Activated CD4-positive, alpha-beta T cell treated with anti-CD3 and anti-CD28 coated beads, Interleukin-2, amount 10 ng/mL, durations not matched to agents 7 days and 5 days (primary cell): ENCODE measurements at regions not wholly inside any gene's neighbourhood (a gene's known extent, or its start where the extent isn't known, plus 50 kb on each side); places are given as distances from the start of the nearest gene placed in this dataset.
"Not testable (repeated sequence)": the region's sequence is repeated elsewhere in the genome, so short reads cannot be mapped to it uniquely, and the experiment has no call there.

Source experiments
- CTCF ChIA-PET: fragments of 350-600 bp; sonication (Branson Sonifier 250); formaldehyde crosslinking; loops from one replicate; lab custom pipeline; 2021; ENCODE audit warnings: antibody characterized with exemption; lab: Charles Lee
- POLR2A ChIA-PET: fragments of 350-600 bp; sonication (Branson Sonifier 250); formaldehyde crosslinking; loops from one replicate; lab custom pipeline; 2021; ENCODE audit warnings: antibody characterized with exemption; lab: Charles Lee
- DNase-seq: peaks from one replicate; pipeline ENCODE4 v3.0.0-alpha.2; 2020
- H3K27ac Mint-ChIP-seq: one replicate; pipeline ENCODE4 v1.8.0; 2021; ENCODE audit warnings: mild to moderate bottlenecking, moderate library complexity, mixed read lengths
- H3K27me3 Mint-ChIP-seq: one replicate; pipeline ENCODE4 v1.8.0; 2021; ENCODE audit warnings: mixed read lengths
- H3K36me3 Mint-ChIP-seq: one replicate; pipeline ENCODE4 v1.8.0; 2021; ENCODE audit warnings: low read depth, mixed read lengths
- H3K4me1 Mint-ChIP-seq: one replicate; pipeline ENCODE4 v1.8.0; 2021; ENCODE audit warnings: mixed read lengths
- H3K4me3 Mint-ChIP-seq: one replicate; pipeline ENCODE4 v1.8.0; 2021; ENCODE audit warnings: mild to moderate bottlenecking, moderate library complexity, mixed read lengths
- H3K9me3 Mint-ChIP-seq: one replicate; pipeline ENCODE4 v1.8.0; 2021; ENCODE audit warnings: mixed read lengths

- H3K27me3 Mint-ChIP-seq: no peaks in the 10 kb centered on the region
- DNase-seq: no peak
- no peak overlapping the region for H3K27ac Mint-ChIP-seq
- peaks cover 2% of the 10 kb centered on the region for H3K9me3 Mint-ChIP-seq
- CTCF ChIA-PET: interaction anchor here (1.6 kb wide), 1 partner anchor 29 kb away, joined by 3 read pairs; no protein-coding TSS in a partner anchor
- no peak overlapping the region for H3K4me3 Mint-ChIP-seq
- no peaks in the 10 kb centered on the region for H3K36me3 Mint-ChIP-seq
- peaks cover 14% of the 10 kb centered on the region for H3K4me1 Mint-ChIP-seq
- POLR2A ChIA-PET: no interaction called here
Observed at GRCh38 chr20:48364688-48365421, 462.9 kb downstream of the PREX1 start.

DNA sequence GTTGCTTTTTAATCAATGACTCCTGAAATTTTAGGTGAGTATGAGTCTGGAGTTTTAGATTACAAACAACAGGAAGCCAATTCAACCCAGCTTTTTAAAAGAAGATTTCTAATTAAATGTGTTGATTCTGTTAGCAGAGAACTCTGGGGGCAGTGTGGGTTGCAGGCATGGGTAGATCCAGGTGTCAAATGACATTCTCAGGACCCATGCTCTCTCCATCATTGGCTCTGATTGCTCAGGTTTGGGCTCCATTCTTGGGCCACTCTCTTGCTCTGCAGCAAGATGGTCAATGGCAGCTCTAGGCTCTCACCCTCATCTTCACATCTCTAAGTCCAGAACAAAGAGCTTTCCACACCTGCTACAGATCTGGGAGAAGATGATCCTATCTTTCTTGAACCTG, 463.7 kb downstream of the PREX1 start:
- POLR2A ChIA-PET: interaction anchor here (0.6 kb wide), 1 partner anchor 12 kb away, joined by 3 read pairs; no protein-coding TSS in a partner anchor
- Mint-ChIP-seq H3K9me3 (peaks cover 2% of the 10 kb centered on the region), H3K27me3 (no peaks in the 10 kb centered on the region), H3K4me3 (no peak overlapping the region), H3K27ac (no peak overlapping the region), H3K36me3 (no peaks in the 10 kb centered on the region), H3K4me1 (peaks cover 14% of the 10 kb centered on the region)
- DNase-seq: no peak
- CTCF ChIA-PET: interaction anchor here (1.6 kb wide), 1 partner anchor 30 kb away, joined by 3 read pairs; no protein-coding TSS in a partner anchor

DNA sequence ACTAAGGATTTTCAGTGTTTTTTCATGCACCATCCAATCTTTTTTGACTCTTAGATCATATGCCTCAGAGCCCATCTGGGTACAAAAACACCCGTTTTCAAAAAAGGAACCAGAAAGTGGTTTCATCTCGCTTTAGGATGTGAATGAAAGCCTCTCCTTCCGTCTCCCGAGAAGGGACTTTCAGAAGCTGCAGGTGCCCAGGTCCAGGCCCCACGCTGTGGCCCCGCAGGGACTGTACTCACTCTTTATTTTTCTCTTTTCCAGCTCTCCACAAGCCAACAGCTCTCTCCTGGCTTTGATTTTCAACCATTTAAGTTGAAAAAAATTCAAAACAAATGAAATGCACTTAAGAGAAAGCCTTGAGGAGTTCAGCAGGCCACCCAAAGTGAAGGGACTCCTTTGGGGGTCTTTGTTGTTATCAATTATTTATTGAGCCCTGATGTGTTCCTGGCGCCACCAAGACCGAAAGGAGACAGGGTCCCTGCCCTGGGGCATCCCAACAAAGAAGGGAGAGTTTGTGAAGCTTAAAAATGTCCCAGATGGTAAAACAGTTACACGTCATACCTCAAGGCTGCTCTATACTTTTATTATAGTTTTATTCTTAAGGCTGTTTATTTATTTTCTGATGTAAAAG, 467.3 kb downstream of the PREX1 start:
- CTCF ChIA-PET: no interaction called here
- Mint-ChIP-seq H3K4me3 (no peak overlapping the region), H3K9me3 (peaks cover 2% of the 10 kb centered on the region), H3K4me1 (peaks cover 3% of the 10 kb centered on the region), H3K27me3 (no peaks in the 10 kb centered on the region), H3K36me3 (no peaks in the 10 kb centered on the region), H3K27ac (no peak overlapping the region)
- DNase-seq: no peak
- POLR2A ChIA-PET: no interaction called here

DNA sequence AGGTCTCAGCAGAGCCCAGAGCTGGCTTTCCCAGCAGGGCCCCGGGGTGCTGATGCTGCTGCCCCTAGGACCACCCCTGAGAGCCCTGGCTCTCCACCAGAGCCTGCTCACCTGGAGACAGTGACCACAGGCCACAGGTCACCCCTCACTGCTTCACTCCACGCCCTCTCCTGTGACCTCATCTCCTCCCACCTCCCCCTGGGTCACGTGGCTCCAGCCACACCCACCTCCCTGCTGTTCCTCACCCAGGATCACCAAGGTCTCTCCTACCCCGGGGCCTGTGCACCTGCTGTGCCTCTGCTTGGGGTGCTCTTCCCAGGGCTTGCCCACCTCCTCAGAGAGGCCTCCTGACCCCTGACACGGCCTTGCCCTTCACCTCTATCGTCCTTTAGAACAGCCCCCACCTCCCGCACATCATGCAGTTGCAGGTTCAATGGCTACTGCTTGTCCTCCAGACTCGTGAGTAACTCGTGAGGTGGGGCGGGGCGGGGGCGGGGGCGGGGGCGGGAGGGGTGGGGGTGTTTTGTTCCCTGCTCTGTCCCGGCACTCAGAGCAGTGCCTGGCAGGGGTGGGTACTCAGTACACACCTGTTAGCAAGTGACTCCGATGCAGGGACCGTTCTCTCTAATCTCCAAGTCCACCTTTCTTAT, 468.0 kb downstream of the PREX1 start:
- H3K4me1 Mint-ChIP-seq: peaks cover 3% of the 10 kb centered on the region
- CTCF ChIA-PET: no interaction called here

GRCh38 chr20:48359055-48359390, 468.8 kb downstream of the PREX1 start:
- DNase-seq, H3K4me1 Mint-ChIP-seq, H3K27ac Mint-ChIP-seq, H3K9me3 Mint-ChIP-seq, H3K36me3 Mint-ChIP-seq, H3K4me3 Mint-ChIP-seq, CTCF ChIA-PET, H3K27me3 Mint-ChIP-seq, POLR2A ChIA-PET: not testable (repeated sequence)

More for the DNA sequence above, 468.0 kb downstream of the PREX1 start:
- H3K27me3 Mint-ChIP-seq: no peaks in the 10 kb centered on the region
- no peaks in the 10 kb centered on the region for H3K36me3 Mint-ChIP-seq
- POLR2A ChIA-PET: no interaction called here
- H3K27ac Mint-ChIP-seq: no peak overlapping the region
- H3K9me3 Mint-ChIP-seq: peaks cover under 1% of the 10 kb centered on the region
- H3K4me3 Mint-ChIP-seq: no peak overlapping the region
- no peak for DNase-seq

DNA sequence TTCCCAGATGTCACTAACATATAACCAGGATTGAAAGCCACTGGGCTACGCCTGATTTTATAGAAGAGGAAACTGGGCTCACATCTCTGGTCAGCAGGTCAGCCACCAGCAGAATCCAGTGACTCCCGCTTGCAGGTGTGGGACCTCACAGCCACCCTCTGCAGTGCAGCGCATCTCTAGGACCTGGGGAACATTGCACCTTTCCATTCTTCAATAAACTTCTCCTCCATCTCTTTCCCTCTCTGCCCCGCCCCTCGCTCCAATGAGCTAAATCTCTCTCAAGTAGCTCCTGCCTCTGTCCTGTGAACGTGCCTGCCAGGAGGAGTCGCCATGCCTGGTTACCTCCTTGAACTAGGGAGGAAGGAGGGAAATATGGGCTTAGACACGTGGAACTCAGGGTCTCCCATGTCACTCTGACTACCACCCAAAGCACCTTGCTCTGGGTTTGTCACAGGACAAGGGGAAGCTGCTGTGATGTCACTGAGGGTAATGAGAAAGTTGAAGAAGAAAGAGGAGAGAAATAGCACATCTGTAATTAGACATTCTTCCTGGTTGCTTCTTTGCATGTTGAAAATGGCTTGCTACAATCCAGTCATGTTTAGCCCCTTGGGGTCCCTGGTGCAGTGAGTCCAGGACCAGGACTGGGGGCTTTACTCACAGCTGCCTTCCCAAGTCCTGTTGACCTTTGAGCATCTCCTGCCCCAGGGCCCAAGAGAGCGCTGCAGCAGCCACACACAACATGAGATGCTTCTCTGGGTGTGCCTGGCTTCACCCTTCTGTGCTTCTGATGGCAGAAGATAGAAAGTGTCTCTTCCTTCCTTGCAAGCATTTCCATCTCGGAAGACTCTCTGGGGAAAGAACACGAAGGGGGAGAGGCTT, 469.4 kb downstream of the PREX1 start:
- Mint-ChIP-seq H3K4me3 (no peak overlapping the region), H3K36me3 (no peaks in the 10 kb centered on the region), H3K27me3 (no peaks in the 10 kb centered on the region), H3K4me1 (peaks cover 3% of the 10 kb centered on the region), H3K9me3 (no peaks in the 10 kb centered on the region), H3K27ac (no peak overlapping the region)
- ChIA-PET CTCF (no interaction called here), POLR2A (no interaction called here)
- DNase-seq: no peak

DNA sequence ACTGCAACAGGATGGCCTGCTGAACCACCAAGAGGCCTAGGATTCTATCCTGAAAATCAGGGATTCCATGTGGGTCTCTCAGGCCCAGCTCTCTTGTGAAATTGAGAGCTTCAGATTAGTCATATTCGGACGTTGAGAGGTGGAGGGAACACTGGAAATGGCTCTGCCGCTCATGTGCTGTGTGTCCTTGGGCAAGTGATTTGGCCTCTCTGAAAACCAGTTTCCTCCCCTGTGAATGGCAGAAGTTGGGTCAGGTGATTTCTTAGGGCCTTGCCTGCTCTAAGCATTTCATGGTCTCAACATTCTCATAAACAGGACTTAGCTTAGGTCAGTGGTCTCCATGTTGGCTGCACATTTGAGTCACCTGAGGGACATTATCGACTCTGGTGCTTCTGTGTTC, 470.1 kb downstream of the PREX1 start:
- H3K9me3 Mint-ChIP-seq: no peaks in the 10 kb centered on the region
- H3K4me3 Mint-ChIP-seq: no peak overlapping the region
- DNase-seq: no peak
- no peak overlapping the region for H3K27ac Mint-ChIP-seq
- ChIA-PET POLR2A (no interaction called here), CTCF (no interaction called here)
- H3K36me3 Mint-ChIP-seq: no peaks in the 10 kb centered on the region
- H3K4me1 Mint-ChIP-seq: peaks cover 3% of the 10 kb centered on the region
- no peaks in the 10 kb centered on the region for H3K27me3 Mint-ChIP-seq

- DNase-seq: no peak
- Mint-ChIP-seq H3K4me1 (no peaks in the 10 kb centered on the region), H3K9me3 (no peaks in the 10 kb centered on the region), H3K4me3 (no peak overlapping the region), H3K27me3 (no peaks in the 10 kb centered on the region), H3K27ac (no peak overlapping the region), H3K36me3 (no peaks in the 10 kb centered on the region)
- CTCF ChIA-PET: no interaction called here
- POLR2A ChIA-PET: no interaction called here
Observed at GRCh38 chr20:48354903-48355302, 472.9 kb downstream of the PREX1 start.

- Mint-ChIP-seq H3K36me3 (no peaks in the 10 kb centered on the region), H3K27me3 (no peaks in the 10 kb centered on the region), H3K9me3 (no peaks in the 10 kb centered on the region), H3K27ac (no peak overlapping the region), H3K4me1 (no peaks in the 10 kb centered on the region), H3K4me3 (no peak overlapping the region)
- CTCF ChIA-PET: no interaction called here
- DNase-seq: no peak
- POLR2A ChIA-PET: no interaction called here
Observed at GRCh38 chr20:48354320-48354876, 473.4 kb downstream of the PREX1 start.

DNA sequence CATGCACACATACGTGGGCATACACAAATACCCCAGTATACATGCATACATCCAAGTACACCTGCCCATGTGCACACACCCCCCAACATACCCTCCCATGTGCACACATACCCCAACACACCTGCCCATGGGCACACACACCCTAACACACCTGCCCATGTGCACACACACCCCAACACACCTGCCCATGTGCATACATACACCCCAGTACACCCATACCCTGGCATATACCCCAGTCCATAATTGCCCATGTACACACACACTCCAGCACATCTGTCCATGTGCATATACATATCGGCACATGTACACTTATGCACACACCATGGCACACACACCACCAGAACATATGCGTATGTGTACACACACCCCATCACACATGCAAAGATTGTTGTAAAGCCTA, 475.2 kb downstream of the PREX1 start:
- ChIA-PET POLR2A (no interaction called here), CTCF (no interaction called here)
- no peak overlapping the region for H3K4me3 Mint-ChIP-seq
- no peaks in the 10 kb centered on the region for H3K9me3 Mint-ChIP-seq
- no peaks in the 10 kb centered on the region for H3K36me3 Mint-ChIP-seq
- no peaks in the 10 kb centered on the region for H3K4me1 Mint-ChIP-seq
- H3K27me3 Mint-ChIP-seq: peaks cover 4% of the 10 kb centered on the region
- no peak overlapping the region for H3K27ac Mint-ChIP-seq
- no peak for DNase-seq

DNA sequence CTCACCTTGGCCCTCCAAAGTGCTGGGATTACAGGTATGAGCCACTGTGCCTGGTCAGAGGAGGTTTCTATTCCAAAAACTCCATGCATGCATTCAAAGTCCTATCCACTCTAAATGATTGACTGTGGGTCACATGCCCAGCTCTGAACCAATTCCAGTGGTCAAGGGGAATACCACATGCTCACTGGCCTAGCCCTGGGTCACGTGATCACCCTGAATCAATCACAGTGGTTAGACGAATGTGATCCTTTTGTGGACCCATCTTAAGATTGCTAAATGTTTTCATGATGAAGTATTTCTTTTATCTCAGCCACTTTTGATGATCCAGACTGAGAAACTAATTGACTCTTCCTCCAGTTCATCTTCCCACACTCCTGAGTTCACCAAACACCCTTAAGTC, 475.8 kb downstream of the PREX1 start:
- Mint-ChIP-seq H3K27ac (no peak overlapping the region), H3K9me3 (no peaks in the 10 kb centered on the region), H3K27me3 (peaks cover 7% of the 10 kb centered on the region), H3K36me3 (no peaks in the 10 kb centered on the region), H3K4me1 (no peaks in the 10 kb centered on the region), H3K4me3 (no peak overlapping the region)
- CTCF ChIA-PET: no interaction called here
- POLR2A ChIA-PET: no interaction called here
- no peak for DNase-seq

DNA sequence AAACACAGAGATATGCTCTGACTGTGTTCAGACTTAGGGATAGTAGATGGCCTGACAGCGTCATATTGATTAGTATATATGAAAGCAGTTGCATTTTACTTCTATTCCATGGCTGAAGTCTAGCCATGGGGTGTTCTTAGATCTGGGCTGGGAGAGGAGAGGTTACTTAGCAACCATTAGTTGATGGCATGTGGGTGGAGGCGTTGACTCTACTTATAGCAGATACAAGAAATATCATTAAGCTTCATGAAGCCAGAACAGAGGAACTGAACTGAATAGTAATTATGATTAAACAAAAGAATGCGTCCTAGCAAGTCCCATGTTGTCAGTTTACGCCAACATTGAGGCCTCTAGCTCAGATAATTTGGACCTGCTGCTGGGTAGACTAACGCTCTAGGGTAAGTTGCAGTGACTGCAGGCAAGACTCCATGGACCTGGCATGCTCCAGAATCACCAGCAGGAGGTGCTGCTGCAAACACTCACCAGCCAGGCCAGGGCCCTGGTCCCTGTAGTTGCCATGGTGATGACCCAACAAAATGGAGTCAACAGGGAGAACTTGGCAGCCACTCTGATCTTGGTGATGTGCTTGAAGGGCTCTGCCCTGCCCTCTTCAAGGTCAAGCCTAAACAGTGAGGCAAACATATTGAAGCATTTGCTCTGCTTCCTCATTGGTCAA, 477.3 kb downstream of the PREX1 start:
- ChIA-PET CTCF (no interaction called here), POLR2A (no interaction called here)
- DNase-seq: no peak
- H3K9me3 Mint-ChIP-seq: no peaks in the 10 kb centered on the region
- no peak overlapping the region for H3K27ac Mint-ChIP-seq
- no peaks in the 10 kb centered on the region for H3K4me1 Mint-ChIP-seq
- H3K27me3 Mint-ChIP-seq: peaks cover 7% of the 10 kb centered on the region
- H3K36me3 Mint-ChIP-seq: no peaks in the 10 kb centered on the region
- no peak overlapping the region for H3K4me3 Mint-ChIP-seq
